ENCODE measurements at regions not wholly inside any gene's neighbourhood (a gene's known extent, or its start where the extent isn't known, plus 50 kb on each side); places are given as distances from the start of the nearest gene placed in this dataset.

DNA sequence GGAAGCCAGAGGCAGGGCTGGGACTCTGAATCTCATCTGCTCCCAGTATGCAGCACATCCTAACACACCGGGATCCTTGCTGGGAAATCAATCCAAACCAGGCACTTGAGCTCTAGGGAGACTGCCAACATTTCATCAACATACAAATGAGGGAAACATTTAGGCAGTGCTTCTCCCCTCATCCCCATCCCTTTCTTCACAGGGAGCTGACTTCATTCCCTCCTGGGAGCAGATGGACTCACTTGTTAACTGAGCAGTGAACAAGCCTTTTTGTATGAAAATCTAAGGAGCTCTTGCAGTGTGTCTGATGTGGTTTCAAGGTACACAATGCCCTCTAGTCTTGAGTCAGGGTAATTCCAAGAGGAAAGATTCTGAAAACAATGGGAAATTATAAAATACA lies 96.3 kb downstream of the TMEM114 start:
- TF ChIP-seq, protein P1, sequence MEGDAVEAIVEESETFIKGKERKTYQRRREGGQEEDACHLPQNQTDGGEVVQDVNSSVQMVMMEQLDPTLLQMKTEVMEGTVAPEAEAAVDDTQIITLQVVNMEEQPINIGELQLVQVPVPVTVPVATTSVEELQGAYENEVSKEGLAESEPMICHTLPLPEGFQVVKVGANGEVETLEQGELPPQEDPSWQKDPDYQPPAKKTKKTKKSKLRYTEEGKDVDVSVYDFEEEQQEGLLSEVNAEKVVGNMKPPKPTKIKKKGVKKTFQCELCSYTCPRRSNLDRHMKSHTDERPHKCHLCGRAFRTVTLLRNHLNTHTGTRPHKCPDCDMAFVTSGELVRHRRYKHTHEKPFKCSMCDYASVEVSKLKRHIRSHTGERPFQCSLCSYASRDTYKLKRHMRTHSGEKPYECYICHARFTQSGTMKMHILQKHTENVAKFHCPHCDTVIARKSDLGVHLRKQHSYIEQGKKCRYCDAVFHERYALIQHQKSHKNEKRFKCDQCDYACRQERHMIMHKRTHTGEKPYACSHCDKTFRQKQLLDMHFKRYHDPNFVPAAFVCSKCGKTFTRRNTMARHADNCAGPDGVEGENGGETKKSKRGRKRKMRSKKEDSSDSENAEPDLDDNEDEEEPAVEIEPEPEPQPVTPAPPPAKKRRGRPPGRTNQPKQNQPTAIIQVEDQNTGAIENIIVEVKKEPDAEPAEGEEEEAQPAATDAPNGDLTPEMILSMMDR (IDR thresholded peaks at IDR 0.05; ENCODE audit: insufficient read depth, low read depth, low read length), result no peak
- no peaks in the 10 kb centered on the region for H3K36me3 ChIP-seq (ENCODE audit: control insufficient read depth, insufficient read depth, low read length)
- no peaks in the 10 kb centered on the region for H3K27me3 ChIP-seq (ENCODE audit: control insufficient read depth, insufficient read depth, low read length)
- CTCF ChIA-PET, result no interaction called here
- DNase-seq (ENCODE audit: low read depth), result no peak
- POLR2A ChIA-PET, result no interaction called here
- no peak overlapping the region for H3K4me3 ChIP-seq (ENCODE audit: low read depth, low read length)

DNA sequence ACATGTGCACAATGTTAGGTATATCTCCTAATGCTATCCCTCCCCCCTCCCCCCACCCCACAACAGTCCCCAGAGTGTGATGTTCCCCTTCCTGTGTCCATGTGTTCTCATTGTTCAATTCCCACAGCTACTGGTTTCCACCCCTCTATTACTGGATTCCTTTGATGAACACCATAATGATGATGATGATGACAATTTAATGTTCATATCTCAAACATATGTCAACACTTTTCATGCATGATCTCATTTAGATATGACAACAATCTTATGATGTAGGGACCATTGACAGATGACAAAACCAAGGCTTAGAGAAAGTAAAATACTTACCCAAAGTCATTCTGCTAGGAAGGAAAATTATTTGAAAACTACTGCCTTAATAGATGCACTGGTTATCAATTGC lies 97.6 kb downstream of the TMEM114 start:
- Histone ChIP-seq H3K27me3 (ENCODE audit: control insufficient read depth, insufficient read depth, low read length) (no peaks in the 10 kb centered on the region), H3K4me3 (ENCODE audit: low read depth, low read length) (no peak overlapping the region), H3K36me3 (ENCODE audit: control insufficient read depth, insufficient read depth, low read length) (no peaks in the 10 kb centered on the region)
- DNase-seq (ENCODE audit: low read depth), result no peak
- ChIA-PET CTCF (no interaction called here), POLR2A (no interaction called here)
- TF ChIP-seq, protein P1 (IDR thresholded peaks at IDR 0.05; ENCODE audit: insufficient read depth, low read depth, low read length), result no peak

DNA sequence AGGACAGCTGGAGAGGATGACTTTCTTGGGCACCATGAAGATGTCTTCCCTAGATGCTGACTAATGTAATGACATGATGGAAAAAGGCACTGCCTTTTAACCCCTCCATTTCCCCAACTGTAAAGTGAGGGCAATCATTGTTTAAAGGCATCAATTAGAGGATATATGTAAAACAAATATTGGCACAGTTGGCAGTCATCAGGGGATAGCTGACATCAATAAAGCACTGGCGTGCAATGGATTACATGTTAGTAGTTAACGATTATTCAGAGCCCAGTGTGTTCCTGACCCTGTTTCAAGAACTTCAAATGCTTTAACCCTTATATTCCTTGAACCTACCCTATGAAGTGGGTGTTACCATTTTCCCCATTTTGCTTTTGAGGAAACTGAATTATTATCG lies 100.7 kb downstream of the TMEM114 start:
- ChIA-PET POLR2A (no interaction called here), CTCF (no interaction called here)
- H3K36me3 ChIP-seq (ENCODE audit: control insufficient read depth, insufficient read depth, low read length), result no peaks in the 10 kb centered on the region

DNA sequence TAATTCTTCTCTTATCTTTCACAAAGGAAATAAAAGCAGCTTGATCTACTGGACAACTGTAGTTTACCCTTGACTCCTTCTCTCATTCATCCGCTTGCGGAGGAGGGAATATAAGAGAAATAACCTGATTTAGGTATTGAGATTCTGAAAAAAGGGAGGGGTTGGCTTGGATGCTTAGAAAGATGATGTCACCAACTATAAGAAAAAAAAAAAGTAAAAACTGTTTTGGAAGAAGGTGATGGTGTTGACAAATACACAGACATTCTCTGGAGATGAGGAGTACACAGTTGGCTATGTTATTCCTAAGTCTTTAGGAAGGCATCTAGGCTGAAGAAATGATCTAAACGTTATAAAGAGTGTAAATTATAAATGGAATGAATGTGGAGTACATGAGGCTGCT lies 103.3 kb downstream of the TMEM114 start:
- ChIA-PET CTCF (no interaction called here), POLR2A (no interaction called here)
- no peak for DNase-seq (ENCODE audit: low read depth)
- Histone ChIP-seq H3K36me3 (ENCODE audit: control insufficient read depth, insufficient read depth, low read length) (no peaks in the 10 kb centered on the region), H3K4me3 (ENCODE audit: low read depth, low read length) (no peak overlapping the region), H3K27me3 (ENCODE audit: control insufficient read depth, insufficient read depth, low read length) (no peaks in the 10 kb centered on the region)
- TF ChIP-seq, protein P1 (IDR thresholded peaks at IDR 0.05; ENCODE audit: insufficient read depth, low read depth, low read length), result no peak

More for the DNA sequence above, 100.7 kb downstream of the TMEM114 start:
- TF ChIP-seq, protein P1 (IDR thresholded peaks at IDR 0.05; ENCODE audit: insufficient read depth, low read depth, low read length), result no peak
- Histone ChIP-seq H3K4me3 (ENCODE audit: low read depth, low read length) (no peak overlapping the region), H3K27me3 (ENCODE audit: control insufficient read depth, insufficient read depth, low read length) (no peaks in the 10 kb centered on the region)
- DNase-seq (ENCODE audit: low read depth), result no peak

DNA sequence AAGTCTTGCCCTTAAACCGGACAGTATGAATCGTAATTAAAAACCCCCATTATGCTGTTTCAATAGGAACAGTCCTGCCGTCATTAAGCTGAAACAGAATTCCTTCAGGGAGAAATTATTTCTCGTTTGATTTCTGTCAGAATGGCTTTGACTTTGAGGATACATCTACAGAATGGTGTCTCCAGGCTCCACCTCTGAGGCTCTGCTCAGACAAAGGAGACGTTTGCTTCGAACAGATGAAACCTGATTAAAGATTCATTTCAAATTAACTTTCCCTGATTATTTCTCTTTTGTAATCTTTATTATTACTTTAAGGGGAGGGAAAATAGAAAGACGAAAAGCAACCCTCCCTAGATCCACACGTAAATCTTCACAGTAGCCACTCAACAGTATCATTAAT lies 106.9 kb downstream of the TMEM114 start:
- TF ChIP-seq, protein P1 (IDR thresholded peaks at IDR 0.05; ENCODE audit: insufficient read depth, low read depth, low read length), result no peak
- CTCF ChIA-PET, result no interaction called here
- no peak for DNase-seq (ENCODE audit: low read depth)
- POLR2A ChIA-PET, result no interaction called here
- Histone ChIP-seq H3K4me3 (ENCODE audit: low read depth, low read length) (no peak overlapping the region), H3K27me3 (ENCODE audit: control insufficient read depth, insufficient read depth, low read length) (no peaks in the 10 kb centered on the region), H3K36me3 (ENCODE audit: control insufficient read depth, insufficient read depth, low read length) (no peaks in the 10 kb centered on the region)
